ENCODE measurements at regions not wholly inside any gene's neighbourhood (a gene's known extent, or its start where the extent isn't known, plus 50 kb on each side); places are given as distances from the start of the nearest gene placed in this dataset.

DNA sequence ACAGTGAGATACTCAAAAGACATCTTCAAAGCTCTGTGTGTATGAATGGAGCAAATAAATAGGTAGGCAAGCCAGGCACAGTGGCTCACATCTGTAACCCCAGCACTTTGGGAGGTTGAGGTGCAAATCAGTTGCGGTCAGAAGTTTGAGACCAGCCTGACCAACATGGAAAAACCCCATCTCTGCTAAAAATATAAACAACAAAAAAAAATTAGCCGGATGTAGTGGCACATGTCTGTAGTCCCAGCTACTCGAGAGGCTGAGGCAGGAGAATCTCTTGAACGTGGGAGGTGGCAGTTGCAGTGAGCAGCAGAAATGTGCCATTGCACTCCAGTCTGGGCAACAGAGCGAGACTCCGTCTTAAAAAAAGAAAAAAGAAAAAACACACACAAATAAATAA is 945.1 kb upstream of the PIK3C3 start:
- DNase-seq, result no peak

- no peak for DNase-seq
Observed at GRCh38 chr18:41004324-41004723, 950.7 kb upstream of the PIK3C3 start.

- no peak for DNase-seq
Observed at GRCh38 chr18:40995529-40995928, 959.5 kb upstream of the PIK3C3 start.

- DNase-seq, result no peak
Observed at GRCh38 chr18:40993363-40993762, 961.7 kb upstream of the PIK3C3 start.

GRCh38 chr18:40987581-40987980 is 967.5 kb upstream of the PIK3C3 start:
- no peak for DNase-seq

DNA sequence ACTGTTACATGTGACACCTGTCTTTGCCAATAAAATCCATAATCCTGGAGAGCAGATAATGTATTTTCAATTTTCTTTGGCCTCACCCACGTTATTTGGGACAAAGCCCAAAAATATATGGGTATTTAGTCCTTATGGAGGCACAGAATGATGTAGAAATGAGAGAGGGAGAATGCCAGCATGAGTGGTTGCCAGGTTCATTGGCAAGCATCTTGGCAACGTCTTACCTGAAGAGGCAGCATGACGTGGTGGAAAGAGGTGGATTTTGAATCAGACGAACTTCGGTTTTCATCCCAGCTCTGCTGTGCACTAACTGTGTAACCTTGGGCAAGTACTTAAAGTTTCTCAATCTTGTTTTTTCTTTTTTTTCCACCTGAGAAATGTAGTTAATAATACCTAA is 969.6 kb upstream of the PIK3C3 start:
- no peak for DNase-seq

DNA sequence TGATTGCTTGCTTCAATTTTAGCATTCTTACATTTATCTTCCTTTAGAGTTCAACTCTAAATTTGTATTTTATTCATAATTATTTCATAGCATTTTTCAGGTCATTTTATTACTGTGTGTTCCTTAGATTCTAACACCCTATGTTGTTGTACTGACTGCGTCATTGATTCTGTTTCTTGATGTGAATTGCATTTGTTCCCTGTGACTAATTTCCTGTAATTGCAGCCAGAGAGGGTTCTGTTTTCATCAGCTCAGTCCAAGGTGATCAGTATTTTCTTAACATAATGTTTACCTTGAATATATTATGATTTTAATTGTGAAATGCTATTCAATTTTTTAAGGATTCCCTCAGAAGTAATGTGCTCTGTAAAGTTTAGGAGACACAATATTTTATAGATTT is 970.2 kb upstream of the PIK3C3 start:
- no peak for DNase-seq

DNA sequence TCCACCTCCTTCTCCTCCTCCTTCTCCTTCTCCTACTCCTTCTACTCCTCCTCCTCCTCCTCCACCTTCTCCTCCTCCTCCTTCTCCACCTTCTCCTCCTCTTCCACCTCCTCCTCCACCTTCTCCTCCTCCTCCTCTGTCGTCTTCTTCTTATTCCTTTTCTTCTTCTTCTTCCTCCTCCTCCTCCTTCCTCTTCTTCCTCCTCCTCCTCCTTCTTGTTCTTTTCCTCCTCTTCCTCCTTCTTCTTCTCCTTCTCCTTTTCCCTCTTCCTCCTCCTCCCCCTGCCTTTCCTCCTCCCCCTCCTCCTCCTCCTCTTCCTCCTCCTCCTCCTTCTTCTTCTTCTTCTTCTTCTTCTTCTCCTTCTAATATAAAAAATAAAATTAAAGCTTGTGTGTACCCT is 971.2 kb upstream of the PIK3C3 start:
- DNase-seq, result no peak

- DNase-seq, result no peak
Observed at GRCh38 chr18:40980171-40980570, 974.9 kb upstream of the PIK3C3 start.

DNA sequence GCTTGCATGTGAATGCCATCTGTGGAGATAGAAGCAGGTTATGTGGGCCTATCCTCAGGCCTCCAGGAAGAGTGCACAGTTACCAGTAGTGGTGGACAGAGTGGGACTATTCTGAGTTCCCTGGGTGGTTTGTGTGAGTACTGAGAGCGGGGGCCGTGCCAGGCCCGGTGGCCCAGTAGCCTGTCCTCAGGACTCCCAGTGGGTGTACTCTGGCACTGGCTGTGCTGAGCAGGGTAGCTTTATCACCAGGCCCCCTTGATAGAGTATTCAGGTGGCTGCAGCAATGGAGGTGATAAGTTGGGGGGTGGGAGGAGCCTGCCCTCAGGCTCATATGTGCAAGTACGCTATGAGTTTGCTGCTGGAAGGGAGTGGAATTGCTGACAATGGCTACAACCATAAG is 979.0 kb upstream of the PIK3C3 start:
- no peak for DNase-seq

DNA sequence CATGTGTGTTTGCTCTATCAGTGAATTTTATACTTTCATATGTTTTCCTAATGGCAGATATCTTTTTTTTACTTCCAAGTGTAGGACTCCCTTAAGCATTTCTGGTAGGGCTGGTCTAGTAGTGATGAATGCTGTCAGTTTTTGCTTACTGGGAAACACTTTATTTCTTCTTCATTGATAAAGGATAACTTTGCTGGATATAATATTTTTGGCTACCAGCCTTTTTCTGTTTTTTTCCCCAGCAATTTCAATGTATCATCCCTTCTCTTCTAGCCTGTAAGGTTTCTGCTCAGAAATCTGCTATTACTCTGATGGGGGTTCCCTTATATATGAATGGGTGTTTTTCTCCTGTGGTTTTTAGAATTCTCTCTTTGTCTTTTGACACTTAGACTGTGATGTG is 980.6 kb upstream of the PIK3C3 start:
- DNase-seq, result no peak

DNA sequence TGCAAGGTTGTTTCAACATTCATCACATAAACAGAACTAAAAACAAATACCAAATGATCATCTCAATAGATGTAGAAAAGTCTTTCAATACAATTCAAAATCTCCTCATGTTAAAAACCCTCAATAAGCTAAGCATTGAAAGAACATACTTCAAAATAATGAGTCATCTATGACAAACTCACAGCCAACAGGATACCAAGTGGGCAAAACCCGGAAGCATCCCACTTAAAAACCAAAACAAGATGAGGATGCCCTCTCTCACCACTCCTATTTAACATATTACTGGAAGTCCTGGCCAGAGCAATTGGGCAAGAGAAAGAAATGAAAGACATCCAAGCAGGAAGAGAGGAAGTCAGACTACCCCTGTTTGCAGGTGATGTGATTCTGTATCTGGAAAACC is 992.2 kb upstream of the PIK3C3 start:
- no peak for DNase-seq

- no peak for DNase-seq
Observed at GRCh38 chr18:40957533-40958070, 997.4 kb upstream of the PIK3C3 start.

DNA sequence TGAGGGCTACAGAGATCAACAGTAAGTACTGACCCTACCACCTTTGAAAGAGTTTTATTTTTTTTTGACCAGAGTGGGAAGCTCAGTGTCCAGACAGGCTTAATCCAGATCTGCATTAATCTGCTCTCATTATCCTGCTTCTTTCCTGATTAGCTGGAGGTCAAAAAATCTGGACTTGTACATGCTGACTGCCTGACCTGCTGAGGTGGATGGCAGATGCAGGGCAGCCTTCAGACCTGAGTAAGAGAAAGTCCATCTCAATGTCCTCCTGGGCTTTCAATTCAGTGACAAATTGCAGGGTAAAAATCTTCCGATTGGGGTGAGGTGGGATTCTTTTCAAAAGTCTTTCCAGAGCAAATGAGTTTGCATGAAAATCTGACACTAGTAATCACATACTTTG is 998.8 kb upstream of the PIK3C3 start:
- DNase-seq, result no peak

GRCh38 chr18:40955351-40955750 is 999.7 kb upstream of the PIK3C3 start:
- DNase-seq, result no peak

DNA sequence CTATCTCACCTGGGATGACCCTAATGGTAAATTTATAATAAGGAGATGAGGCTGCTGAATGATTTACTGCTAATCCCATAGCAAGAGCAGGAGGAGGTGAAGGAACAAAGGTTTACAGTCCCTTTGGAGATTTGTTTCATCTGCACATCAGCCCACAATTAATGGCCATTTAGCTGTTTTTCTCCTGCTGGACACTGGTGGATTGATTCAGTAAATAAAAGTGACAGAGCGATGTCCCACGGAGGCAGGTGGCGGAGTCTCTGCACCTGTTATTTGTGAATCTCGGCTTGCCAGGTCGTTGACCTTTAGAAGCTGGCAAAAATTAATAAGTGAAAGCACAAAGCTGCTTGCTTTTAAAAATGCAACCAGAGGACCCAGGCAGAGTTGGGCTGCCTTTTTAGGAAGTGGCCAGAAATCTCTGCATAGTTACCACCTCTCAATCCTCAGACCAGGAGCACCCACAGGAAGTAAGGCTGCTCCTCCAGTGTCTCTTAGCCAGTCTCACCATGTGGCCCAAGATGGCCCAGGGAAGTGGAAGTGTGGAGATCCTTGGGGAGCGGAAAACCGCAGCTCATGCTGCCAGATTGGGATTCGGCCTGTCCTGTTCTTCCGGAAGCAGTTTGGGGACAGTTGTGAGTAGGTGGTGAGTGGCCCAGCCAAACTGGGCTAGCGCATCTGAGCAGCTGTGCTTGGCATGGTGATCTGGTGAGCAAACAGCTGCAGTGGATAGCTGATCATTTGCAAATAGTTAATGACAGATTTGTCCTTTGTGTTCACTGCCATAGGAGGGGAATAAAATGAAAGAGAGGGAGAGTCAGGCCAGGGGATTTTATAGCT is 1005.7 kb upstream of the PIK3C3 start:
- no peak for DNase-seq

GRCh38 chr18:40944576-40944975 is 1010.5 kb upstream of the PIK3C3 start:
- no peak for DNase-seq

GRCh38 chr18:40939656-40940515 is 1015.1 kb upstream of the PIK3C3 start:
- no peak for DNase-seq

DNA sequence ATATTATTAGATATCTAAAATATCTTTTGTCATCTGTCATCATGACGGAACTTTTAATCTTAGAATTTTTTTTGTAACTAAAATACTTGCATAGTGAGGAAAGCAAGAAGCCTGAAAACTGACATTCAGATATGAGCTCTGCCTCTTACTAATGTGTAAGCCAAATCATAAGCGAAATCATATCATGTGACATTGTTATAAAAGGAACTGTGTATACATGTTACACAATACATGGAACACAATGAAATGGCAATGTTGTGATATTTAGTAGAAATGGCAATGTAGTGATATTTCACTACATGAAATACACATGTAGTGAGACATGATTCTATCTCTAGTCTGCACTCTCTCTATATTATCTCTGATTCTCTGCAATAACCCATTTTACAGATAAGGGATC is 1016.4 kb upstream of the PIK3C3 start:
- DNase-seq, result no peak

DNA sequence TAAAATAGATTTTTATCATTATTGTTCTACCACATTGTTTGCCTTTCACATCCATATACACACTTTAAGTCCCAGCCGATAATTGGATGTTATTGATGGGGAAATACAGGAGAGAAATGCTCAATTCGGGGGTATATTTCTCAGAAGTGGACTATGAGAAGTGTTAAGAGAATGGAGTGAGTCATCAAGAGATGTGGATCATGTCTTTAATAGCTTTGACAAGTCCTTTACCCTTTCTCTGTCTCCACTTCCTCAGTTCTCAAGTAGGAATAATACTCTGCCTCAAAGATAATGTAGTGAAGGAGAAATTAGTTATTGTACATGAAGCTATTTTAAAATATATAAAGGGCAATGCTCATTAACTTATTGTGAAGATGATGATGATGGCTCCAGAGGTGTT is 1017.6 kb upstream of the PIK3C3 start:
- no peak for DNase-seq

DNA sequence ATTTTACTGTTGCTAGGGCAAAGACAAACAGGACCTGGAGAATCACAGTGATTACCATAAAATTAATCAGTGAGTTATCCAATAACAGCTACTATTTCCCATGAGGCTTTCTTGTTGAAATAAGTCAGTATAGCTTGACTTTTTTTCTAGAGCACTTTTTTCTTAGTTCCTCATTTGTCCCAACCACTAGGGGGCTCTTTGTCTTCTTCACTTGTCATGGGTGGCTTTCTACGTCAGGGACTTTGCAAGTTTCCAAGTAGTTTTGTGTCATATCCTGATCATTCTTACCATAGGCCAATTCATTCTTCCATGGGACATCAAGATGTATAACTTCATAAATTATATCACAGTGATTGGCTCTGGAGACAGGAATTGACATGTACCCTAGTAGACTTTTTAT is 1019.6 kb upstream of the PIK3C3 start:
- DNase-seq, result peak; percentile 2 to 27

DNA sequence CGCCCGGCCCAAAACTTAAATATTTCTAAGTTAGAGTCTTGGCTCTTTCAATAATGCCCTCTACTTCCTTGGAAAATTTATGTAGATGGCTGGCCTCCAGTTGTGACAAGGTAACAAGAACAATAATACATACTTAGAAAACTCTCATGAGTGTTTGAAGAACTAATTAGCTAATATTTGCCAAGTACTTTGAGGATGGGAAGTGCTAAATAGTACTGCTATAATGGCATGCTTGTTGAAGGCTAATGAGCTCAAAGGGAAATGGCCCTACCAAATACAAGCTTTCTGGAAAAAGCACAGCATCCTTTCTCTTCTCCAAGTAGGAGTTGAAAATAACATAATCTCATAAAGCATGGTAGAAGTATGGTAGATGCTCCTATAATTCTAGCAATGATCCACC is 1022.2 kb upstream of the PIK3C3 start:
- DNase-seq, result no peak

- DNase-seq, result no peak
Observed at GRCh38 chr18:40930211-40930882, 1024.7 kb upstream of the PIK3C3 start.

Measured in inflammatory macrophage treated with lipopolysaccharide for 1 hour (primary cell).